HL-60 (cell line): ENCODE measurements at regions not wholly inside any gene's neighbourhood (a gene's known extent, or its start where the extent isn't known, plus 50 kb on each side); places are given as distances from the start of the nearest gene placed in this dataset.

Experiments used
- GABPA ChIP-seq: IDR thresholded peaks from 2 replicates; pipeline ENCODE4 v1.6.1; 2012; ENCODE audit warnings: low read depth
- POLR2AphosphoS5 ChIP-seq: IDR thresholded peaks from 2 replicates; pipeline ENCODE4 v1.6.1; 2012; ENCODE audit warnings: low read depth
- TF ChIP-seq, protein P1 (sequence below): IDR thresholded peaks from one replicate; pipeline ENCODE4 v1.5.1; 2011; ENCODE audit warnings: low read length, control low read depth, inconsistent platforms; ENCODE audit not compliant: insufficient read depth
- TF ChIP-seq, protein P2 (sequence below): IDR thresholded peaks from 2 replicates; pipeline ENCODE4 v1.6.1; 2012; ENCODE audit warnings: low read depth; ENCODE audit not compliant: insufficient replicate concordance

DNA sequence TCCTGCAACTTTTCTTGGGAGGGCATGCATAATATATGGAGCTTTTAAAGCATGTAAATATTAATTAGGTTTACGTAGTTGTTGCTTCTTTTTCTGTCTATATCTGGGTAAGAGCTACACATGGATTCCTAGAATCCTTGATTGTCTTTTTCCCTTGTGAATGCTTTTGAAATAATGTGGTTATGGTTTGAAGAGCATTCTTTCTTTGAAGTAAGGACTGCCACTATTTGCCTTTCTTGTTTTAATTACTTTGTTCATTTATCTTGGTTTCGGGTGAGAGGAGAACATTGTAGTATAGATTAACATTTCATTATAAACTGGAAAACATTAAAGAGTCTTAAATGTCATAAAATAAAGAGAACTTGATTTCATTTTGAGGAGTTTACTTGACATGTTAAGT lies 674.0 kb downstream of the ZBBX start:
- TF ChIP-seq, protein P1, sequence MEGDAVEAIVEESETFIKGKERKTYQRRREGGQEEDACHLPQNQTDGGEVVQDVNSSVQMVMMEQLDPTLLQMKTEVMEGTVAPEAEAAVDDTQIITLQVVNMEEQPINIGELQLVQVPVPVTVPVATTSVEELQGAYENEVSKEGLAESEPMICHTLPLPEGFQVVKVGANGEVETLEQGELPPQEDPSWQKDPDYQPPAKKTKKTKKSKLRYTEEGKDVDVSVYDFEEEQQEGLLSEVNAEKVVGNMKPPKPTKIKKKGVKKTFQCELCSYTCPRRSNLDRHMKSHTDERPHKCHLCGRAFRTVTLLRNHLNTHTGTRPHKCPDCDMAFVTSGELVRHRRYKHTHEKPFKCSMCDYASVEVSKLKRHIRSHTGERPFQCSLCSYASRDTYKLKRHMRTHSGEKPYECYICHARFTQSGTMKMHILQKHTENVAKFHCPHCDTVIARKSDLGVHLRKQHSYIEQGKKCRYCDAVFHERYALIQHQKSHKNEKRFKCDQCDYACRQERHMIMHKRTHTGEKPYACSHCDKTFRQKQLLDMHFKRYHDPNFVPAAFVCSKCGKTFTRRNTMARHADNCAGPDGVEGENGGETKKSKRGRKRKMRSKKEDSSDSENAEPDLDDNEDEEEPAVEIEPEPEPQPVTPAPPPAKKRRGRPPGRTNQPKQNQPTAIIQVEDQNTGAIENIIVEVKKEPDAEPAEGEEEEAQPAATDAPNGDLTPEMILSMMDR = no peak
- TF ChIP-seq GABPA = no peak
- TF ChIP-seq, protein P2, sequence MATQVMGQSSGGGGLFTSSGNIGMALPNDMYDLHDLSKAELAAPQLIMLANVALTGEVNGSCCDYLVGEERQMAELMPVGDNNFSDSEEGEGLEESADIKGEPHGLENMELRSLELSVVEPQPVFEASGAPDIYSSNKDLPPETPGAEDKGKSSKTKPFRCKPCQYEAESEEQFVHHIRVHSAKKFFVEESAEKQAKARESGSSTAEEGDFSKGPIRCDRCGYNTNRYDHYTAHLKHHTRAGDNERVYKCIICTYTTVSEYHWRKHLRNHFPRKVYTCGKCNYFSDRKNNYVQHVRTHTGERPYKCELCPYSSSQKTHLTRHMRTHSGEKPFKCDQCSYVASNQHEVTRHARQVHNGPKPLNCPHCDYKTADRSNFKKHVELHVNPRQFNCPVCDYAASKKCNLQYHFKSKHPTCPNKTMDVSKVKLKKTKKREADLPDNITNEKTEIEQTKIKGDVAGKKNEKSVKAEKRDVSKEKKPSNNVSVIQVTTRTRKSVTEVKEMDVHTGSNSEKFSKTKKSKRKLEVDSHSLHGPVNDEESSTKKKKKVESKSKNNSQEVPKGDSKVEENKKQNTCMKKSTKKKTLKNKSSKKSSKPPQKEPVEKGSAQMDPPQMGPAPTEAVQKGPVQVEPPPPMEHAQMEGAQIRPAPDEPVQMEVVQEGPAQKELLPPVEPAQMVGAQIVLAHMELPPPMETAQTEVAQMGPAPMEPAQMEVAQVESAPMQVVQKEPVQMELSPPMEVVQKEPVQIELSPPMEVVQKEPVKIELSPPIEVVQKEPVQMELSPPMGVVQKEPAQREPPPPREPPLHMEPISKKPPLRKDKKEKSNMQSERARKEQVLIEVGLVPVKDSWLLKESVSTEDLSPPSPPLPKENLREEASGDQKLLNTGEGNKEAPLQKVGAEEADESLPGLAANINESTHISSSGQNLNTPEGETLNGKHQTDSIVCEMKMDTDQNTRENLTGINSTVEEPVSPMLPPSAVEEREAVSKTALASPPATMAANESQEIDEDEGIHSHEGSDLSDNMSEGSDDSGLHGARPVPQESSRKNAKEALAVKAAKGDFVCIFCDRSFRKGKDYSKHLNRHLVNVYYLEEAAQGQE = no peak
- TF ChIP-seq POLR2AphosphoS5 = no peak
